ENCODE measurements at regions not wholly inside any gene's neighbourhood (a gene's known extent, or its start where the extent isn't known, plus 50 kb on each side); places are given as distances from the start of the nearest gene placed in this dataset.

- TF ChIP-seq EZH2 (IDR thresholded peaks at IDR 0.05; ENCODE audit: insufficient read depth, poor library complexity, severe bottlenecking) = no peak
- no peak for TF ChIP-seq EZH2phosphoT487 (IDR thresholded peaks at IDR 0.05; ENCODE audit: insufficient read depth, low read depth)
These were observed 147.6 kb upstream of the ITGA4 start for GRCh38 chr2:181309586-181309985.

Measured in GM23248 (cell line).